GM21423 (cell line): ENCODE measurements at regions not wholly inside any gene's neighbourhood (a gene's known extent, or its start where the extent isn't known, plus 50 kb on each side); places are given as distances from the start of the nearest gene placed in this dataset.

Source experiments
- ATAC-seq: cut with Tn5 transposase; IDR thresholded peaks from one replicate; pipeline ENCODE4 v1.9.1; 2021; ENCODE audit warnings: mild to moderate bottlenecking, moderate library complexity; ENCODE audit not compliant: unreplicated experiment

- no peak for ATAC-seq
Observed at GRCh38 chr16:86373276-86373901, 136.9 kb upstream of the FOXF1 start.

- ATAC-seq: no peak
Observed at GRCh38 chr16:86374603-86375130, 135.7 kb upstream of the FOXF1 start.

DNA sequence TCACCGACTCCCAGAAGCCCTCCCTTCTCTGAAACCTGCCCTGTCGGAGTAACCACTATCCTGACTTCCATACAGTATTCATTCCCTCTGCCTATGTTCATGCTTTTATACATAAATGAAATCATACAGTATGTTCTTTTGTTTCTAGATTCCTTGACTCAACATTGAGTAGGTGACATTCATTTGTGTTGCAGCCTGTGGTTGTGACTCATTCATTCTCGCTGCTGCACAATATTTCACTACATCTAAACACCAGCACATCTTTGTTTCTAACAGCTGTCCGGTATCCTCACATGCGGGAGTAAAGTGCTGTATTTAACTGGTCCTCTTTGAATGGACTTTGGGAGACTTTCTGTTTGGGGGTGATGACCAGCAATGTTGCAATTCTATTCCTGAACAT lies 135.0 kb upstream of the FOXF1 start:
- no peak for ATAC-seq

- ATAC-seq: no peak
Observed at GRCh38 chr16:86375851-86376250, 134.5 kb upstream of the FOXF1 start.

- no peak for ATAC-seq
Observed at GRCh38 chr16:86376837-86377236, 133.5 kb upstream of the FOXF1 start.

GRCh38 chr16:86377251-86378022 lies 132.9 kb upstream of the FOXF1 start:
- no peak for ATAC-seq

GRCh38 chr16:86378128-86378527 lies 132.2 kb upstream of the FOXF1 start:
- no peak for ATAC-seq

GRCh38 chr16:86378831-86379504 lies 131.4 kb upstream of the FOXF1 start:
- ATAC-seq: no peak

DNA sequence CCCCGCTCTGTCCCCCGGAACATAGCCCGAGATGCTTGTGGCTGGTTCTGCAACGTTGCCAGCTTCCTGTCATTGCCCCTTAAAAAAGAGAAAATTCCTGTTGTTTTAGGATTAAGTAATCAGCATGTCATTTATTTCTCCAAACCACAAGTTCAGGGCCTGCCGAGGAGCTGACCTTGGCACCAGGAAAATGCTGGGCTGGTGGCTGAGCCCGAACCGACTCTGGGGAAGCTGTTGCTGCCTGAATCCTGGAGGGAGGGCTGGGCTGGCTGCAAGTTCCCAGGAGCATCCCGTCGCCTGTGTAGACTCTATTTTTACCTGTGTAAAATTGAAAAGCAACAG lies 130.9 kb upstream of the FOXF1 start:
- no peak for ATAC-seq

DNA sequence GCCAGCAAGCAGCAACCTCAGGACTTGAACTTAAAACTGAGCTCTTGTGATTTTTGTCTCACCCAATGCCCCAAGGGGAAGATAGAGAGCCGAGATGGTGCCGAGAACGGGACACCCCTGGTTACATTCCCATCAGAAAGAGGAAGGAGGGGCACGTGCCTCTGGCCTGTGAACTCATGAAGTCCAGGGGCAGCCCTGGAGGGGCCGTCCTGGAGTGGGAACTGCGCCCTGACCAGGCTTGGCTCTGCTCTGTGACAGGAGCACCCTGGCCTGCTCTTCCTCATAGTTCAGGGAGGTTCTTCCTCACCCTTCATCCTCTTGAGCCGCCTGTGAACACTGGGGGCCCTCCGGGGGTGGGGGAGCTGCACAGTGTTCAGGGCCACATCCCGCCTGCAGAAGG lies 130.3 kb upstream of the FOXF1 start:
- no peak for ATAC-seq

DNA sequence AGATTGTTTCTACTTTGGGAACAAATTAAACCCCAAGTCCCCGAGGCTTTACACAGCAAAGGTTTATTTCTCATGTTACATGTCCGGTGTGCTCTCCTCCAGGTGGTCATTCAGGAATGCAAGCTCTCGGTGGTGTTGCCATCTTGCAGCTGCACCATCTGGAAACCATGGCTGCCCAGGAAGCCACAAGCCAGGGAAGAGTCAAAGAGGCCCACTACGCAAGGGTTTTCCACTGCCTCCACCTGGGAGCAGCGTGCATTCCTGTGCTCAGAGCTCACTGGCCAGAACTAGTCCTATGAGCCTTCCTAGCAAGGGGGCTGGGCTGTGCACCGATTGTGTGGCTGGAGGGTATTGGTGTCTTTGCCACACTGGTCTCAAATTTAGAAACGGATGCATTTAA lies 128.8 kb upstream of the FOXF1 start:
- no peak for ATAC-seq

DNA sequence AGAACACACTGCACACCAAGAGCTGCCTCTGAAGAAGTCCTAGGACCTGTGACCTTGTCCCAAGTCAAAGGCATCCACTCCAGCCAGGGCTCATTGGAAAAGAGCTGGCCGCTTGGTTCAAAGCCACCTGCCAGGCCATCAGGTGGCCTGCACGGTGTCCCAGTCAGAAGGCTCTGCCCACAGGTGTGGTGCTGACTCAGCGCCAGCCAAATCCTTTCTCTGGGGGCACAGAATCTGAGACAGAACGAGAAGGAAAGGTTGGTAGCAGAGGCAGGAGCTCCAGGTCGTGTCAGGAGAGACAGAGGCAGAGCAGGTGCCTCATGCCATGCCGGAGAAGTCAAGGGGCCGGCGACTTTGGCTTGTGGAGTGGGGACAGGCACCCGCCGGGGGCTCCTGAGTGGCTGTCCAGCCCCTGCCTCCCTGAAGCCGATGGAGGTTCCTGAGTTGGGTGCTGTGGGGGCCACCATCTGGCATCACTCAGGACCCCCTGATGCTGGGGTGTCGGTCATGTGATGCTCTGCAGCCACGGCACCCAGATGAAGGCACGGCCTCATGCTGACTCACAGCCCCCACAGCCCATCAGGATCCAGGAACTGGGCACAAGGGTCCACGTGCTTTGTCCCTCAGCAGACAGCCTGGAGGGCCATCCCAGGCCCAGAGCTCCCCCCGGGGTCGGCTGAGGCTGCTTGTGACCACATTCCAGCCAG lies 128.1 kb upstream of the FOXF1 start:
- ATAC-seq: no peak

- no peak for ATAC-seq
Observed at GRCh38 chr16:86382774-86383407, 127.4 kb upstream of the FOXF1 start.

DNA sequence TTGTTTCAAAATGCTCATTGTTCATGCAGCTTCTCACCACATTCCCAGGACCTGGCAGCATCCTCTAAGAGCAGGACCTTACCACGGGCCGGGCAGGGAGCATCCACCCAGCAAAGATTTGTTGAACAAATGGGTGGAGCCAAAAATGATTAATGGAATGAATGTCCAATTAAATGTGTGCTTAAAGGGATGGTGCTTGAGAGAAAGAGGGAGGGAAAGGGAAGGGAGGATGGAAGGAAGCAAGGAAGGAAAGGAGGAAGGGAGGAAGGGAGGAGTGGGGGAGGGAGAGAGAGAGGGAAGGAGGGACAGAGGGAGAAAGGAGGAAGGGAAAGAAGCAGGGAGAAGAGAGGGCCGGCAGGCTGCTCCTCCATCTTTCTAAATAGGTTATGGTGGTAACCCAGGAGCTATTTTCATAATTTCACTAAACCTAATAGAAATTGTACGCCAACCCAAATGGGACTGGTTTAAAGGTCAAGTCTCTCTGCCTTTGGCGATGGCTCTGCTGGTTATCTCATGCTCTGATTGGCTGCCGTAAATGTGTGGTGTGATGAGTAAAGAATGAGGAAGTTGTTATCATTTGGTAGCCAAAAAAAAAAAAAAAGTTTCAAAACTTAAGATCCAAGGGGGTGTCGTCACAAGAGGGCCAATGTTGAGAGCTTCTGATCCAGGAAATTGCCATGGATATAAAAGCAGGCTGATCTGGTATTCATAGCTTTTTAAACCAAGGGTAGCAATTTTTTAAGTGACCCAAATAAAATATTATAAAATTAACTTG lies 126.7 kb upstream of the FOXF1 start:
- no peak for ATAC-seq

GRCh38 chr16:86384263-86384649 lies 126.1 kb upstream of the FOXF1 start:
- ATAC-seq: no peak

DNA sequence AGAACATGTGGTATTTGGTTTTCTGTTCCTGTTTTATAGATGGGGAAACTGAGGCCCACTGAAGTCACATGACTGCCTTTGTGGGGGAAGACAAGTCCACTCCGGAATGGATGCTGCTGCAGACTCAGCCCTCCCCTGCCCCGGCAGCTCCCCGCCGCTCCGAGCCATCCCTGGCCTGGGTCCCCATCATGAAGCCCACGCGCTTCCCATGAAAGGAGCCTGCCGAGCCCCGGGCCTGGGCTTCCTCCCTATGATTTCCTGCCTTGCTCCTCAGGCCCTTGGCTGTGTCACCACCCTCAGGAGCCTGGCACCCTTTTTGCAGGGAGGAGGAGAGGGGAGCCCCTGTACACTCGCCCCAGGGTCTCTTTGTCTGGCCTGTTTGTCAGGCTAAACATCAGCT lies 125.3 kb upstream of the FOXF1 start:
- ATAC-seq: no peak

DNA sequence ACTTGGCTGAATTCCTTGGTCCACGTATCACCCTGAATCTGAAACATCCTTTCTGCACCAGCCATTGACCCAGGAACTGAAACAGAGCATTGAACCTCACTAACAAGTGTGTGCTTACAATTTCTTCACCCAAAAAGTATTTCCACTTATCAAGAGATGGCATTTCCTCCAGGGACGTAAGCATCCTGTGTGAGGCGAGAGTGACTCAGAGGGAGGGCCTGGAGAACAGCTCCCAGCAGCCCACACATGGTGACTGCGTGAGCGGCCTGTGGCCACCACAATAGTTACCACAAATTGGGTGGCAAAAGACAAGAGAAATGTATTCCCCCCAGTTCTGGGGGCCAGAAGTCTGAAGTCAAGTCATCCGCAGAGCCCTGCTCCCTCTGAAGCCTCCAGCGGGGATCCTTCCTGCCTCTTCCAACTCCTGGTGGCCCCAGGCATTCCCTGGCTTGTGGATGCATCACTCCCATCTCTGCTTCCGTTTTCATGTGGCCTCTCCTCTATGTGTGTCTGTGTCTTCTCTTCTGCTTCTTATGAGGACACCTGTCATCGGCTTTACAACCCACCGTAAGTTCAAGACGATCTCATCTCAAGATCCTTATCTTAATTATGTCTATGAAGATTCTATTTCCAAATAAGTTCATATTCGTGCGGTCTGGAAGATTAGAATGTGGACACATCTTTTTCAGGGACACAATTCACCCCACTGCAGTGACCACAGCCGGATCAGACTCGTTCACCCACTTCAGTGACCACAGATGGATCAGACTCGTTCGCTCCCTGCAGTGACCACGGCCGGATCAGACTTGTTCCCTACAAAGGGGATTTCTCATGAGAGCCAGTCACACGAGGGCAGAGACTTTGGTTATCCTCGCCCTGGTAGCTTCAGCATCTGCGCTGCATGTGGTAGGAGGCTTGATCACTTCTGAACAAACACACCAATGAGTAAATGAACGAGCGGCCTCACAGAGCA lies 122.6 kb upstream of the FOXF1 start:
- ATAC-seq: no peak

GRCh38 chr16:86388976-86389375 lies 121.4 kb upstream of the FOXF1 start:
- ATAC-seq: no peak
